Esophagus muscularis mucosa (tissue), 3 donors: ENCODE measurements at regions not wholly inside any gene's neighbourhood (a gene's known extent, or its start where the extent isn't known, plus 50 kb on each side); places are given as distances from the start of the nearest gene placed in this dataset.

Source experiments
- POLR2AphosphoS5 ChIP-seq, 2 donors: sonication (generic); formaldehyde crosslinking; IDR thresholded peaks; one replicate each; pipeline ENCODE4 v1.6.1; 2017; ENCODE audit warnings: antibody characterized with exemption in 2 of 2
- TF ChIP-seq, protein P1 (sequence below), 3 experiments: fragments of 200-600 bp in 2 of 3; fragments of 450-650 bp in 1 of 3; sonication (generic) in 2 of 3; IDR thresholded peaks; one replicate each; pipeline ENCODE4 v1.5.1; 2017 to 2019; ENCODE audit warnings: antibody characterized with exemption in 3 of 3, mild to moderate bottlenecking in 2 of 3, moderate library complexity in 1 of 3

DNA sequence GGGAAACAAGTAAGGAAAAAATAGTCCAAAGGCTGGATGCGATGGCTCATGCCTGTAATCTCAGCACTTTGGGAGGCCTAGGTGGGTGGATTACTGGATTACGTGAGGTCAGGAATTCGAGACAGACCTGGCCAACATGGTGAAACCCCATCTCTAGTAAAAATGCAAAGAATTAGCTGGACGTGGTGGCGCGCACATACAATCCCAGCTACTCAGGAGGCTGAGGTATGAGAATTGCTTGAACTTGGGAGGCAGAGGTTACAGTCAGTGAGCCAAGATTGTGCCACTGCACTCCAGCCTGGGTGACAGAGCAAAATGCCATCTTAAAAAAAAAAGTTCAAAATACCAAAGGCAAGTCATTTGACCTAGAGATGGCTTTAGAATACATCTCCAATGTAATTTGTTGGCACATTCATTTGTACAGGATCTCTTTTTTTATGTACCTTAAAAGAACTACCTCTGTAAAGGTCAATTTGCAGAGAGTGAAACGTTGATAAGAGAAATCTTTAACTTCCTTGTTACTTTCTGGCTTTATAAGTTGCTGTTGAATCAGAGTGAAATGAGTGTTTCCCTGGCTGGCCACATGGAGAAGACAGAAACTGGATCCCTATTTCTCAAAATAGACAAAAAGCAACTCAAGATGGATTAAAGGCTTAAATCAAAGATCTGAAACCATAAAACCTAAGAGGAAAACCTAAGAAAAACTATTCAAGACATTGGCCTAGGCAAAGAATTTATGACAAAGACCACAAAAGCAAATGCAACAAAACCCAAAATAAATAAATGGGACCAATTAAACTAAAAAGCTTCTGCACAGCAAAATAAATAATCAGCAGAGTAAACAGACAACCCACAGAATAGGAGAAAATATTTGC is 260.7 kb downstream of the KLF6 start:
- no peak for TF ChIP-seq POLR2AphosphoS5 (IDR thresholded peaks at IDR 0.05)
- TF ChIP-seq, protein P1, sequence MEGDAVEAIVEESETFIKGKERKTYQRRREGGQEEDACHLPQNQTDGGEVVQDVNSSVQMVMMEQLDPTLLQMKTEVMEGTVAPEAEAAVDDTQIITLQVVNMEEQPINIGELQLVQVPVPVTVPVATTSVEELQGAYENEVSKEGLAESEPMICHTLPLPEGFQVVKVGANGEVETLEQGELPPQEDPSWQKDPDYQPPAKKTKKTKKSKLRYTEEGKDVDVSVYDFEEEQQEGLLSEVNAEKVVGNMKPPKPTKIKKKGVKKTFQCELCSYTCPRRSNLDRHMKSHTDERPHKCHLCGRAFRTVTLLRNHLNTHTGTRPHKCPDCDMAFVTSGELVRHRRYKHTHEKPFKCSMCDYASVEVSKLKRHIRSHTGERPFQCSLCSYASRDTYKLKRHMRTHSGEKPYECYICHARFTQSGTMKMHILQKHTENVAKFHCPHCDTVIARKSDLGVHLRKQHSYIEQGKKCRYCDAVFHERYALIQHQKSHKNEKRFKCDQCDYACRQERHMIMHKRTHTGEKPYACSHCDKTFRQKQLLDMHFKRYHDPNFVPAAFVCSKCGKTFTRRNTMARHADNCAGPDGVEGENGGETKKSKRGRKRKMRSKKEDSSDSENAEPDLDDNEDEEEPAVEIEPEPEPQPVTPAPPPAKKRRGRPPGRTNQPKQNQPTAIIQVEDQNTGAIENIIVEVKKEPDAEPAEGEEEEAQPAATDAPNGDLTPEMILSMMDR (IDR thresholded peaks at IDR 0.05): no peak
